Right renal pelvis (tissue), 4 donors: ENCODE measurements at regions not wholly inside any gene's neighbourhood (a gene's known extent, or its start where the extent isn't known, plus 50 kb on each side); places are given as distances from the start of the nearest gene placed in this dataset.
A peak's percentile ranks its signal among the peaks of the same experiment; 100 is the strongest.

Source experiments
- DNase-seq, 4 donors: peaks; one replicate each; pipeline ENCODE4 v3.0.0-alpha.2; 2013; ENCODE audit warnings: low read depth in 4 of 4, low spot score in 3 of 4, missing footprints in 1 of 4

GRCh38 chr6:92840246-92840930, 579.0 kb downstream of the EPHA7 start:
- DNase-seq: no peak

GRCh38 chr6:92828788-92829187, 590.6 kb downstream of the EPHA7 start:
- no peak for DNase-seq

GRCh38 chr6:92827104-92827503, 592.3 kb downstream of the EPHA7 start:
- DNase-seq: no peak

- no peak for DNase-seq
These were observed 592.7 kb downstream of the EPHA7 start for GRCh38 chr6:92826633-92827032.

GRCh38 chr6:92822222-92822621, 597.1 kb downstream of the EPHA7 start:
- no peak for DNase-seq

DNA sequence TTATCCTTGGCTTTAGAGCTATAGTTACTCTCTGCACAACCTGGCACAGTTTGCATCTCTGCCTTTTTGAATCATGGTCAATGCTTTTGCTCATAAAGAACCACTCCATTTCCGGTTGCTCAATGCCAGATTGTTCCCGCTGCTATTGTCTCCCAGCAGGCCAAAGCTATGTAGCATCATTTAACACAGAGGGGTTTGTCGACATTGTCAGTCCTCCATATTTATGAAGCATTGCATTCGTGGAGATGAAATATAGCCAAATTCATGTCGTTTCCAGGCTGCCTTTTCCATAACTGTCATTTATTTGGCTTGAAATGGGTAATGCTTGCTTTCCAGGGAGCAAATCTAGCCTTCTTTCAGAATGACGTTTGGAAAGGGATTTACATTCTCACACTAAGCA, 598.8 kb downstream of the EPHA7 start:
- no peak for DNase-seq

- peak; percentile 7 to 27 (median 15) for DNase-seq
These were observed 608.4 kb downstream of the EPHA7 start for GRCh38 chr6:92810913-92811312.

DNA sequence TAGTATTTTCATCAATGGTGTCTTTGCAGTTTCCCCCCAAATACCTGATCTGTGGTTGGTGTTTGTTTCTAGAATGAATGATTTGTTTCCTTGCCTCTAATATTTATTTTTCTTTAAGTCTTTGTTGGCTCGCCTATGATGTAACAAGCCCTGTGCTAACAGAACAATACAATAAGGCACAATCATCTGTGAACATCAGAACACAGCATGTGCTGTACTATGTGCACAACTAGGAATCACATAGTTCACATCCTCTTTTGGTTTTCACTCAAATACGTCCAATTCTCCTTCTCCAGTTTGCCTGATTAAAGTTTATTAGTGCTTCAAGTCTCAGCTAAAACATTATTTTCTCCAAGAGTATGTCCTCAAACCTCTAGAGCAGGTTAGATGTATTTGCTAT, 613.1 kb downstream of the EPHA7 start:
- no peak for DNase-seq

DNA sequence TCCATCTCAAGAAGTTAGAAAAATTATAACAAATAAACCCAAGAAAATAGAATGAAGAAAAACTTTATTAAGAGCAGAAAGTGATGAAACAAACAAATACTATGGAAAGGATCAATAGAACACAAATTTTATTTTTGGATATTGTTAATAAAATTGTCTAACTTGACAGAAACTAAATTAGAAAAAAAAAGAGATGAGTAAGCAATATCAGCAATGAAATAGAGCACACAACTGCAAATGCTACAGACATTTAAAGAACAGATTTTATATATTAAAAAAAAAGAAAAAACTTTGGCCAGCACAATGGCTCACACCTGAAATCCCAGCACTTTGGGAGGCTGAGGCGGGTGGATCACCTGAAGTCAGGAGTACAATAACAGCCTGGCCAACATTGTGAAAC, 628.0 kb downstream of the EPHA7 start:
- DNase-seq: no peak

- DNase-seq: no peak
These were observed 629.0 kb downstream of the EPHA7 start for GRCh38 chr6:92790381-92790780.

DNA sequence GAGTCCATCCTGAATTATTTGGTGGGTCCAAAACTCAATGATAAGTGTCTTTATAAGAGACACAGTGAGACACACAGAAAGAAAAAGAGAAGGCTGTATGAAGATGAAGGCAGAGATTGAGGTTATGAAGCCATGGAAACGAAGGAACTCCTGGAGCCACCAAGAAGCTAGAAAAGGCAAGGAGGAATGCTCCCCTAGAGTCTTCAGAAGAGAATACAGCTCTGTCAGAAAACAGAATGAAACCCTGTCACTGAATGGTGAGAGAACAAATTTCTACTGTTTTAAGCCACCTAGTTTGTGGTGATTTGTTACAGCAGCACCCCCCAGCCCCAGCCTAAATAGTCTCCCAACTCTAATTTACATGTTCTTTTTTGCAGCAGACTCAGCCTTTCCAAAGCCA, 635.1 kb downstream of the EPHA7 start:
- no peak for DNase-seq

DNA sequence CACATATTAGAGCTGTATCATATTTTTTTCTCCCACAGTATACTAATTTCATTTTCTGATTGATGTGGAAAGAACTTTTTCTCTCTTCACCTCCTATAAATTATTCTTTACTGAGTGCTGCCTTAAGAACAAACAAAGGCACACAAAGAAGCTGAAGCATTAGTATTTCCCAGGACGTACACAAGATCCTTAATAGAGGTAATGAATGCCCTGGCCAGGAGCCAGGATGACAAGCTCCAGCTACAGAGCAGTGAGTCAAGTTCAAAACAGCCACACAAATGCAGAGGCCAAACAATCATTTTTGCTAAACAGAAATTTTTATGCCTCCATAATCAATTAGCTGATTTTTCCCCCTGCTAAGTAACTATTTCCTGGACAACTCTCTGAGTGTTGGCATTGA, 639.6 kb downstream of the EPHA7 start:
- peak in 3 of 4 donors; percentile 35 to 45 (median 41) for DNase-seq

- peak in 3 of 4 donors; percentile 15 to 25 (median 18) for DNase-seq
These were observed 642.1 kb downstream of the EPHA7 start for GRCh38 chr6:92777146-92777740.

- DNase-seq: no peak
These were observed 648.8 kb downstream of the EPHA7 start for GRCh38 chr6:92770540-92770939.

GRCh38 chr6:92767101-92767500, 652.3 kb downstream of the EPHA7 start:
- DNase-seq: no peak

- DNase-seq: no peak
These were observed 655.7 kb downstream of the EPHA7 start for GRCh38 chr6:92763680-92764079.

DNA sequence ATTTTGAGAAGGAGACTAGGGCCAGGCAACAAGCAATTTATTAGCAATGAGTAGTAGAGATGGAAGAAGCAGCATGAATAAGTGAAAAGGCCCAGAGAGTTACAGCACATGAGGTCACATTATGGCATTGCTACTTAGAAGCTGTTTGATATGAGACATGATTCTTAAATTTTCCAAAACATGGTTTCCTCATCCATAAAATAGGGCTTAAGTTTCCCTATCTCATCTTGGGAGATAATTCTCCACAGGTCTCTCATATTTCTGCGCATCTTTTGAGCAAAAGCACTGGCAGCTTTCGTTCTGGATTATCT, 656.1 kb downstream of the EPHA7 start:
- no peak for DNase-seq

DNA sequence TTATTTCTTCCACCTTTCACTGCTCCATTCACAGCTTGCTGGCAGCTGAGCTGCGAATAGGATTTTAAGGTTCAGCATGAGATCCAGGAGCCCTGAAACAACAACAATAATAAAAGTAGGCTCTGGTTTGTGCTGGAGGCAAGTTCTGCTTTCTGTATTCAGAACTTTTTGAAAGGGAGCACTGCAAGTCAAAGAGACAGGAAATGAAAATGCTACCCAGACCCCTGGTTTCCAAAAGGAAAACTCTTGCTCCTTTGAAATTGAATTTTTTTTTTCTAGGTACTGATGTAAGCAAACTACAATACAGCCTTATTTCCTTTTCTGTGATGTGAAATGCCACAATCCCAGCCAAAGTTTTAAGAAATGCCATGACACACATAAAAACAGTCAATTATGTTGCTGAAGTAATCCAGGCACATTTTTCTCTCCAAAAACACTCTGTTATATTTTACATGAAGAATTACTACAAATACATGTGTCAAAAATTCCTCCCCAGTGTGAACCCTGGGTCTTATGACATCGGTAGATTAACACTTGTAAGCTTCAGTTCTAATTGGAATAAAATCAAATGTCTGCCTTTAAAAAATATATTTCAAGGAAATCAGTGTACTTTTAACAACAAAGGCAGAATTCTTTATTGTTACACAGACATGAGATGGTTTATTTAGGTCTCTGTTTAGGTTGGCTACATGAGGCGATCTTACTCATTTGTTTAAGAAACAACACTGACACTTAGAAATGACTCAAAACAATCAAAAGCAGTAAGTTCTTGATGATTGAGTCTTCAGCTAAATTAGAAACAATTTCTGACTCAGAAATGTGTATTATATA, 656.7 kb downstream of the EPHA7 start:
- peak in 3 of 4 donors; percentile 32 to 55 (median 35) for DNase-seq

- DNase-seq: no peak
These were observed 660.2 kb downstream of the EPHA7 start for GRCh38 chr6:92759178-92759577.

GRCh38 chr6:92757925-92758324, 661.4 kb downstream of the EPHA7 start:
- DNase-seq: no peak

DNA sequence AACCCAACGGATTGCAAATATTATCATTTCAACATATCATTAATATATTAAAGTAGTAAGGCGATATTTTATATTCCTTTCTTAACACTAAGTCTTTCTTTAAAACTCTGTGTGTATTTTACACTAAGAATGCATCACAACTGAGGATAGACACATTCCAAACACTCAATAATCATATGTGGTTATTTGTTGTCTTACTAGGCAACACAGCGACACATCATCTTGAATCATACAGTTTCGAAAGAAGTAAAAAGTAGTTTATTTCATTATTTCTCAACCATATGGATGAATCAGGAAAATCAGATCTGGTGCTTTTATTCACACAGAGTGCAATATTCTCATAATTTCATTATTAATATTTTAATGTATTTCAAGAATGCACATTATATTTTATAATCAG, 662.4 kb downstream of the EPHA7 start:
- no peak for DNase-seq

DNA sequence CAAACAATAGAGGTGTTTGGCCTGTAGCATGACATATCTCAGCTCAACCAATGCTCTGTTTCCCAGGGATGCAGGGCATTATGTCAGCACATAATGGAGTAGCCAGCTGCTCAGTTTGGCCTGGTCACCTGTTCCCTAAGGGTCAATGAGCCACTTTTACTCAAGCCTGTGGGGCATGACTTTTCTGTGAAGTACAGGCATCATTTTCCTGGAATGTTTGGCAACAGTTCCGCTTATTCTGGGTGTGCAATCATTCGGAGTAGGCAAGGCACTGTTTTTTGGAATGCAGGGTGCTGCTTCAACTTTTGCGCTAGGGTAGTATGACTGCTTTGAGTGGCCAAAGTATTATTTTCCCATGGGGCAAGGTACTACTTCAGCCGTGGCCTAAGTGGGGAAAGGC, 665.4 kb downstream of the EPHA7 start:
- no peak for DNase-seq
